Fibroblast of skin of back (primary cell): ENCODE measurements at regions not wholly inside any gene's neighbourhood (a gene's known extent, or its start where the extent isn't known, plus 50 kb on each side); places are given as distances from the start of the nearest gene placed in this dataset.
A peak's percentile ranks its signal among the peaks of the same experiment; 100 is the strongest.

Experiments
- DNase-seq: peaks from one replicate; pipeline ENCODE4 v3.0.0-alpha.2; 2013

GRCh38 chr9:110099236-110100095, 108.5 kb downstream of the C9orf152 start:
- DNase-seq: peak; percentile 66

- no peak for DNase-seq
Observed at GRCh38 chr9:110101531-110102161, 106.3 kb downstream of the C9orf152 start.

- no peak for DNase-seq
Observed at GRCh38 chr9:110103257-110103656, 104.7 kb downstream of the C9orf152 start.

- peak; percentile 45 for DNase-seq
Observed at GRCh38 chr9:110104261-110104809, 103.6 kb downstream of the C9orf152 start.

- peak; percentile 68 for DNase-seq
Observed at GRCh38 chr9:110105107-110105506, 102.9 kb downstream of the C9orf152 start.

- no peak for DNase-seq
Observed at GRCh38 chr9:110106661-110107060, 101.3 kb downstream of the C9orf152 start.

GRCh38 chr9:110109333-110110092, 98.4 kb downstream of the C9orf152 start:
- DNase-seq: no peak

- no peak for DNase-seq
Observed at GRCh38 chr9:110110154-110110553, 97.8 kb downstream of the C9orf152 start.

GRCh38 chr9:110111868-110112267, 96.1 kb downstream of the C9orf152 start:
- no peak for DNase-seq

- DNase-seq: no peak
Observed at GRCh38 chr9:110112792-110113191, 95.2 kb downstream of the C9orf152 start.

GRCh38 chr9:110114086-110114858, 93.7 kb downstream of the C9orf152 start:
- DNase-seq: peak; percentile 63

- DNase-seq: no peak
Observed at GRCh38 chr9:110114859-110115201, 93.1 kb downstream of the C9orf152 start.

- DNase-seq: no peak
Observed at GRCh38 chr9:110115341-110115820, 92.6 kb downstream of the C9orf152 start.

- peak; percentile 84 for DNase-seq
Observed at GRCh38 chr9:110115826-110116542, 92.0 kb downstream of the C9orf152 start.

GRCh38 chr9:110116543-110116885, 91.4 kb downstream of the C9orf152 start:
- DNase-seq: peak; percentile 91

GRCh38 chr9:110121170-110121569, 86.8 kb downstream of the C9orf152 start:
- no peak for DNase-seq

- DNase-seq: peak; percentile 86
Observed at GRCh38 chr9:110123341-110124095, 84.4 kb downstream of the C9orf152 start.

GRCh38 chr9:110124439-110124838, 83.5 kb downstream of the C9orf152 start:
- DNase-seq: no peak

- DNase-seq: peak; percentile 87
Observed at GRCh38 chr9:110125207-110125751, 82.7 kb downstream of the C9orf152 start.

- DNase-seq: no peak
Observed at GRCh38 chr9:110125763-110126351, 82.1 kb downstream of the C9orf152 start.
